C4-2B (cell line): ENCODE measurements at regions not wholly inside any gene's neighbourhood (a gene's known extent, or its start where the extent isn't known, plus 50 kb on each side); places are given as distances from the start of the nearest gene placed in this dataset.

Experiments
- ZFX ChIP-seq: fragments of 450-650 bp; IDR thresholded peaks from 2 replicates; pipeline ENCODE4 v1.6.1; 2017
- TF ChIP-seq, protein P1 (sequence below): fragments of 450-650 bp; conservative IDR thresholded peaks from 2 replicates; pipeline ENCODE4 v1.5.1; 2017; ENCODE audit warnings: mild to moderate bottlenecking

DNA sequence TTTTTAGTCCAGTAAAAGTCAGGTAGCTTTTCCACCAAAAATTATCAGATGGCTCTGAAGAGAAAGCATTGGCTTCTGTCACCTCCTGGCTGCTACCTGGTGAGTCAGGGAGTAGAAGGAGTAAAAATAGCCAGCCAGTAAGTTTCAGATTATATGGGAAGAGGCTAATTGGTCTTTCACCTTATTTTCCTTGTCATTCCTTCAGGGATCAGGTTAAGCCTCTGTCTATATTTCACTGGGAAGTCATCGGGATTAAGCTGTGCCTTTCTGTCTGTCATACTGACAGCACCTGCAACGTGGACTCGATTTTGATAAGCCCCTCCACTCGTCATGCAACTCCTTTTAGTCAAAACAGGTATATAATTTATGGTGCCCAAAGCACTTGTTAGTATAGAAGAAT, 380.7 kb upstream of the CELF4 start:
- TF ChIP-seq, protein P1, sequence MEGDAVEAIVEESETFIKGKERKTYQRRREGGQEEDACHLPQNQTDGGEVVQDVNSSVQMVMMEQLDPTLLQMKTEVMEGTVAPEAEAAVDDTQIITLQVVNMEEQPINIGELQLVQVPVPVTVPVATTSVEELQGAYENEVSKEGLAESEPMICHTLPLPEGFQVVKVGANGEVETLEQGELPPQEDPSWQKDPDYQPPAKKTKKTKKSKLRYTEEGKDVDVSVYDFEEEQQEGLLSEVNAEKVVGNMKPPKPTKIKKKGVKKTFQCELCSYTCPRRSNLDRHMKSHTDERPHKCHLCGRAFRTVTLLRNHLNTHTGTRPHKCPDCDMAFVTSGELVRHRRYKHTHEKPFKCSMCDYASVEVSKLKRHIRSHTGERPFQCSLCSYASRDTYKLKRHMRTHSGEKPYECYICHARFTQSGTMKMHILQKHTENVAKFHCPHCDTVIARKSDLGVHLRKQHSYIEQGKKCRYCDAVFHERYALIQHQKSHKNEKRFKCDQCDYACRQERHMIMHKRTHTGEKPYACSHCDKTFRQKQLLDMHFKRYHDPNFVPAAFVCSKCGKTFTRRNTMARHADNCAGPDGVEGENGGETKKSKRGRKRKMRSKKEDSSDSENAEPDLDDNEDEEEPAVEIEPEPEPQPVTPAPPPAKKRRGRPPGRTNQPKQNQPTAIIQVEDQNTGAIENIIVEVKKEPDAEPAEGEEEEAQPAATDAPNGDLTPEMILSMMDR = no peak
- no peak for TF ChIP-seq ZFX
